Neural cell (in vitro differentiated cells): ENCODE measurements at regions not wholly inside any gene's neighbourhood (a gene's known extent, or its start where the extent isn't known, plus 50 kb on each side); places are given as distances from the start of the nearest gene placed in this dataset.

Experiments
- H2AFZ ChIP-seq: fragments of 200-600, 300-800 bp; sonication (generic), shearing (Covaris generic); 2 replicates; pipeline ENCODE4 v1.6.0; 2014; ENCODE audit warnings: low read depth, mild to moderate bottlenecking, antibody characterized with exemption, low read length, moderate library complexity
- H3F3A ChIP-seq: fragments of 200-600 bp; shearing (Covaris generic); 2 replicates; pipeline ENCODE4 v1.6.1; 2016; ENCODE audit warnings: mild to moderate bottlenecking, moderate library complexity, mixed read lengths, antibody characterized with exemption, low read length; ENCODE audit not compliant: insufficient read depth, poor library complexity, severe bottlenecking
- H3K27ac ChIP-seq: fragments of 200-600, 300-800 bp; sonication (generic), shearing (Covaris generic); 2 replicates; pipeline ENCODE4 v1.5.1; 2014; ENCODE audit warnings: mild to moderate bottlenecking, low read length, moderate library complexity
- H3K27me3 ChIP-seq: fragments of 300-800, 200-600 bp; sonication (generic), shearing (Covaris generic); 2 replicates; pipeline ENCODE4 v1.6.0; 2014; ENCODE audit warnings: mild to moderate bottlenecking, low read depth, low read length, moderate library complexity; ENCODE audit not compliant: insufficient read depth
- H3K36me3 ChIP-seq: fragments of 300-800, 200-600 bp; sonication (generic), shearing (Covaris generic); 2 replicates; pipeline ENCODE4 v1.5.1; 2014; ENCODE audit warnings: mild to moderate bottlenecking, antibody characterized with exemption, low read length, moderate library complexity; ENCODE audit not compliant: insufficient read depth
- H3K4me2 ChIP-seq: fragments of 300-800, 200-600 bp; sonication (generic), shearing (Covaris generic); 2 replicates; pipeline ENCODE4 v1.6.0; 2014; ENCODE audit warnings: mild to moderate bottlenecking, low read length
- H3K4me3 ChIP-seq: fragments of 300-800, 200-600 bp; sonication (generic), shearing (Covaris generic); 2 replicates; pipeline ENCODE4 v1.5.1; 2014; ENCODE audit warnings: mild to moderate bottlenecking, low read length, moderate library complexity
- H3K79me2 ChIP-seq: fragments of 200-600 bp; shearing (Covaris generic); replicated peaks from 2 replicates; pipeline ENCODE4 v1.6.0; 2014; ENCODE audit warnings: mild to moderate bottlenecking, low read length, moderate library complexity; ENCODE audit not compliant: insufficient read depth
- H3K9ac ChIP-seq: fragments of 300-800, 200-600 bp; sonication (generic), shearing (Covaris generic); 2 replicates; pipeline ENCODE4 v1.6.1; 2016; ENCODE audit warnings: mild to moderate bottlenecking, low read length, mixed read lengths
- H3K9me2 ChIP-seq: fragments of 200-600 bp; shearing (Covaris generic); 2 replicates; pipeline ENCODE4 v1.6.1; 2016; ENCODE audit warnings: mild to moderate bottlenecking, low read length, mixed read lengths; ENCODE audit not compliant: insufficient read depth
- H3K9me3 ChIP-seq: fragments of 200-600, 300-800 bp; sonication (generic), shearing (Covaris generic); 2 replicates; pipeline ENCODE4 v1.6.1; 2016; ENCODE audit warnings: mild to moderate bottlenecking, mixed run types, low read length, moderate library complexity, mixed read lengths
- H4K20me1 ChIP-seq: fragments of 200-600 bp; shearing (Covaris generic); 2 replicates; pipeline ENCODE4 v1.6.1; 2016; ENCODE audit warnings: mild to moderate bottlenecking, mixed run types; ENCODE audit not compliant: insufficient read depth
- CTCF ChIP-seq: fragments of 450-650 bp; IDR thresholded peaks from 2 replicates; pipeline ENCODE4 v1.5.1; 2014; ENCODE audit warnings: antibody characterized with exemption, mild to moderate bottlenecking, moderate library complexity; ENCODE audit not compliant: poor library complexity, severe bottlenecking
- EP300 ChIP-seq: fragments of 450-650 bp; conservative IDR thresholded peaks from 2 replicates; pipeline ENCODE4 v1.6.1; 2014; ENCODE audit warnings: antibody characterized with exemption, mild to moderate bottlenecking, moderate library complexity; ENCODE audit not compliant: poor library complexity, severe bottlenecking
- EZH2 ChIP-seq: fragments of 200-600, 300-800 bp; shearing (Covaris generic), sonication (generic); IDR thresholded peaks from 2 replicates; pipeline ENCODE4 v1.6.1; 2014; ENCODE audit warnings: antibody characterized with exemption, low read length, borderline replicate concordance, mild to moderate bottlenecking; ENCODE audit not compliant: insufficient read depth, poor library complexity, severe bottlenecking
- MXI1 ChIP-seq: fragments of 450-650 bp; conservative IDR thresholded peaks from 2 replicates; pipeline ENCODE4 v1.6.1; 2014; ENCODE audit warnings: antibody characterized with exemption, mild to moderate bottlenecking; ENCODE audit not compliant: poor library complexity, severe bottlenecking
- POLR2AphosphoS5 ChIP-seq: IDR thresholded peaks from 2 replicates; pipeline ENCODE4 v1.6.1; 2012
- RAD21 ChIP-seq: fragments of 450-650 bp; conservative IDR thresholded peaks from 2 replicates; pipeline ENCODE4 v1.6.1; 2014; ENCODE audit warnings: antibody characterized with exemption, mild to moderate bottlenecking, moderate library complexity
- REST ChIP-seq: IDR thresholded peaks from 2 replicates; pipeline ENCODE4 v1.6.1; 2012; ENCODE audit warnings: borderline replicate concordance
- SMC3 ChIP-seq: fragments of 450-650 bp; conservative IDR thresholded peaks from 2 replicates; pipeline ENCODE4 v1.6.1; 2014; ENCODE audit warnings: antibody characterized with exemption, mild to moderate bottlenecking, moderate library complexity; ENCODE audit not compliant: poor library complexity
- TAF1 ChIP-seq: IDR thresholded peaks from 2 replicates; pipeline ENCODE4 v1.6.1; 2012; ENCODE audit warnings: low read depth

- Histone ChIP-seq H3K9me3 (no peaks in the 10 kb centered on the region), H3K9me2 (no peaks in the 10 kb centered on the region), H3K9ac (no peak overlapping the region), H3K79me2 (no peaks in the 10 kb centered on the region), H3K4me2 (no peak overlapping the region), H3K4me3 (no peak overlapping the region), H3K27me3 (no peaks in the 10 kb centered on the region), H3K36me3 (no peaks in the 10 kb centered on the region), H2AFZ (no peak overlapping the region), H3F3A (no peaks in the 10 kb centered on the region), H3K27ac (no peak overlapping the region), H4K20me1 (no peaks in the 10 kb centered on the region)
- TF ChIP-seq RAD21 (no peak), EP300 (no peak), EZH2 (no peak), SMC3 (no peak), TAF1 (no peak), CTCF (no peak), POLR2AphosphoS5 (no peak), MXI1 (no peak), REST (no peak)
These were observed 224.3 kb downstream of the JRKL start for GRCh38 chr11:96614101-96614500.

GRCh38 chr11:96614846-96615245 lies 225.0 kb downstream of the JRKL start:
- H3K79me2 ChIP-seq = no peaks in the 10 kb centered on the region
- no peak overlapping the region for H3K4me3 ChIP-seq
- no peaks in the 10 kb centered on the region for H3K9me3 ChIP-seq
- H3K27me3 ChIP-seq = no peaks in the 10 kb centered on the region
- no peaks in the 10 kb centered on the region for H3K36me3 ChIP-seq
- H4K20me1 ChIP-seq = no peaks in the 10 kb centered on the region
- TF ChIP-seq CTCF (no peak), REST (no peak), EZH2 (no peak), SMC3 (no peak), POLR2AphosphoS5 (no peak), TAF1 (no peak), EP300 (no peak), RAD21 (no peak), MXI1 (no peak)
- no peak overlapping the region for H2AFZ ChIP-seq
- H3K9me2 ChIP-seq = no peaks in the 10 kb centered on the region
- no peak overlapping the region for H3K9ac ChIP-seq
- no peak overlapping the region for H3K27ac ChIP-seq
- no peaks in the 10 kb centered on the region for H3F3A ChIP-seq
- no peak overlapping the region for H3K4me2 ChIP-seq
